GM12878 (cell line): ENCODE measurements at regions not wholly inside any gene's neighbourhood (a gene's known extent, or its start where the extent isn't known, plus 50 kb on each side); places are given as distances from the start of the nearest gene placed in this dataset.

ENCODE experiments used
- ATAC-seq: fragments of 200-7000 bp; cut with Tn5 transposase; 3 replicates; pipeline ENCODE4 v1.9.1; 2020; ENCODE audit warnings: mild to moderate bottlenecking, moderate library complexity
- BruUV-seq: library from RNA; stranded (reverse); fragments of 400-500 nt; replicated peaks from 2 replicates; lab custom pipeline; 2021; lab: Mats Ljungman, UMichigan
- CTCF ChIA-PET: fragments of 300-600 bp; sonication (Branson Sonifier 250); formaldehyde crosslinking; extraction: SDS; loops from one replicate; lab custom pipeline; 2021; ENCODE audit warnings: inconsistent platforms; lab: Yijun Ruan, JAX
- POLR2A ChIA-PET: fragments of 350-600 bp; formaldehyde crosslinking; extraction: SDS; loops from one replicate; lab custom pipeline; 2021; ENCODE audit warnings: inconsistent platforms; lab: Charles Lee
- RAD21 ChIA-PET: fragments of 300-600 bp; sonication (Branson Sonifier 250); formaldehyde crosslinking; loops from one replicate; lab custom pipeline; 2023; ENCODE audit warnings: antibody characterized with exemption; ENCODE audit not compliant: unreplicated experiment; lab: Charles Lee
- SMC1A ChIA-PET: fragments of 300-600 bp; sonication (Branson Sonifier 250); formaldehyde crosslinking; loops from one replicate; lab custom pipeline; 2023; ENCODE audit not compliant: unreplicated experiment, uncharacterized antibody; lab: Charles Lee
- DNase-seq: peaks from one replicate; pipeline ENCODE4 v3.0.0-alpha.2; 2011; ENCODE audit warnings: low read depth, low spot score
- FAIRE-seq: peaks from 3 replicates; lab custom pipeline; 2011; peaks lifted over from hg19 to GRCh38; lab: Jason Lieb, UNC
- H2AFZ ChIP-seq: 2 replicates; pipeline ENCODE4 v1.6.0; 2011; ENCODE audit warnings: low read depth, low read length, control low read depth; ENCODE audit not compliant: control insufficient read depth
- H3K27ac ChIP-seq: 2 replicates; pipeline ENCODE4 v1.5.1; 2011; ENCODE audit warnings: control low read depth; ENCODE audit not compliant: control insufficient read depth, insufficient read depth
- H3K27me3 ChIP-seq, 2 experiments: replicated peaks in 1 of 2; 2 replicates each; pipeline versions ENCODE4 v1.6.0 to v1.6.1; 2011; ENCODE audit warnings: low read length in 1 of 2; ENCODE audit not compliant: control insufficient read depth in 2 of 2, insufficient read depth in 2 of 2
- H3K36me3 ChIP-seq, 2 experiments: 2 replicates each; pipeline ENCODE4 v1.5.1; 2011; ENCODE audit warnings: low read length in 1 of 2; ENCODE audit not compliant: control insufficient read depth in 2 of 2, insufficient read depth in 2 of 2
- H3K4me1 ChIP-seq: 2 replicates; pipeline ENCODE4 v1.6.1; 2011; ENCODE audit warnings: mild to moderate bottlenecking, low read length, moderate library complexity, mixed read lengths; ENCODE audit not compliant: control insufficient read depth, insufficient read depth
- H3K4me2 ChIP-seq: 2 replicates; pipeline ENCODE4 v1.6.0; 2011; ENCODE audit warnings: control low read depth; ENCODE audit not compliant: control insufficient read depth, insufficient read depth
- H3K4me3 ChIP-seq: fragments of 200-600 bp; sonication (generic); 2 replicates; pipeline ENCODE4 v1.5.1; 2016
- H3K79me2 ChIP-seq: 2 replicates; pipeline ENCODE4 v1.6.0; 2011; ENCODE audit warnings: low read length; ENCODE audit not compliant: control insufficient read depth, insufficient read depth
- H3K9ac ChIP-seq: 2 replicates; pipeline ENCODE4 v1.8.0; 2011; ENCODE audit warnings: low read length, control low read depth, mixed read lengths; ENCODE audit not compliant: control insufficient read depth, insufficient read depth
- H3K9me3 ChIP-seq: replicated peaks from 3 replicates; pipeline ENCODE4 v1.5.1; 2011; ENCODE audit warnings: mild to moderate bottlenecking, low read length; ENCODE audit not compliant: control insufficient read depth, insufficient read depth
- H4K20me1 ChIP-seq: 2 replicates; pipeline ENCODE4 v1.6.0; 2011; ENCODE audit not compliant: control insufficient read depth, insufficient read depth
- CUX1 ChIP-seq: IDR thresholded peaks from 2 replicates; pipeline ENCODE4 v1.6.1; 2012; ENCODE audit warnings: improper control_type of control experiment, low read depth, low read length; ENCODE audit not compliant: insufficient replicate concordance
- EGR1 ChIP-seq, 2 experiments: IDR thresholded peaks; 1 replicate in 1 of 2; 2 replicates in 1 of 2; pipeline ENCODE4 v1.6.1; 2011 to 2012; ENCODE audit warnings: low read depth in 2 of 2, low read length in 2 of 2, borderline replicate concordance in 1 of 2, mild to moderate bottlenecking in 1 of 2, moderate library complexity in 1 of 2
- EP300 ChIP-seq, 2 experiments: fragments of 150-350 bp in 1 of 2; IDR thresholded peaks; 2 replicates each; pipeline ENCODE4 v1.6.1; 2011 to 2012; ENCODE audit warnings: low read depth in 2 of 2, low read length in 2 of 2, borderline replicate concordance in 1 of 2, improper control_type of control experiment in 1 of 2, inconsistent platforms in 1 of 2; ENCODE audit not compliant: control insufficient read depth in 1 of 2
- KDM1A ChIP-seq: fragments of 200-600 bp; sonication (generic); IDR thresholded peaks from 2 replicates; pipeline ENCODE4 v1.6.1; 2016; ENCODE audit warnings: borderline replicate concordance
- LARP7 ChIP-seq: fragments of 450-650 bp; IDR thresholded peaks from 2 replicates; pipeline ENCODE4 v1.6.1; 2017; ENCODE audit warnings: mild to moderate bottlenecking
- SKIL ChIP-seq: fragments of 450-650 bp; IDR thresholded peaks from 2 replicates; pipeline ENCODE4 v1.6.1; 2017; ENCODE audit warnings: mild to moderate bottlenecking, low read depth, inconsistent platforms; ENCODE audit not compliant: poor library complexity, severe bottlenecking
- TBL1XR1 ChIP-seq: IDR thresholded peaks from 2 replicates; pipeline ENCODE4 v1.6.1; 2012; ENCODE audit warnings: low read depth, low read length, improper control_type of control experiment
- TCF12 ChIP-seq: IDR thresholded peaks from 2 replicates; pipeline ENCODE4 v1.6.1; 2011; ENCODE audit warnings: low read depth, mild to moderate bottlenecking, low read length
- ZNF207 ChIP-seq: fragments of 450-650 bp; IDR thresholded peaks from 2 replicates; pipeline ENCODE4 v1.6.1; 2014; ENCODE audit warnings: antibody characterized with exemption, mild to moderate bottlenecking, borderline replicate concordance
- ZNF384 ChIP-seq: IDR thresholded peaks from 2 replicates; pipeline ENCODE4 v1.6.1; 2012; ENCODE audit warnings: low read depth, mild to moderate bottlenecking, low read length, improper control_type of control experiment, borderline replicate concordance
- ZZZ3 ChIP-seq: IDR thresholded peaks from 2 replicates; pipeline ENCODE4 v1.6.1; 2011; ENCODE audit warnings: low read depth; ENCODE audit not compliant: control insufficient read depth, insufficient read length
- WGBS: methylation state at CpG from one replicate; pipeline ENCODE4 v1.1.6; 2016; ENCODE audit warnings: low lambda C conversion rate; ENCODE audit not compliant: insufficient replicate concordance, insufficient coverage; ENCODE audit errors: missing lambda C conversion rate; 5-methylcytosine and 5-hydroxymethylcytosine counted together
- in situ Hi-C: fragments of 300-500 bp; cut with MboI; formaldehyde crosslinking; loops from 9 replicates; pipeline ENCODE4 v1.14.3; 2018; ENCODE audit warnings: mixed read lengths
- intact Hi-C: fragments of 100-400 bp; cut with micrococcal nuclease; formaldehyde crosslinking; loops from one replicate; pipeline ENCODE4 v1.14.2; 2022; ENCODE audit not compliant: unreplicated experiment

- TF ChIP-seq CUX1 (no peak), ZNF384 (no peak), TBL1XR1 (no peak), ZNF207 (no peak), KDM1A (no peak), TCF12 (no peak), ZZZ3 (no peak), EP300 (IDR thresholded peaks at IDR 0.05; ENCODE audit: borderline replicate concordance in 1 of 2, control insufficient read depth in 1 of 2, low read depth in 2 of 2, low read length in 2 of 2) (no peak)
- TF ChIP-seq, all 136 proteins: peak for 0
These were observed 163.5 kb upstream of the GYPA start (continued) for GRCh38 chr4:144304025-144304424.

- ATAC-seq (no peak), FAIRE-seq (no peak), DNase-seq (no peak)
- H3K4me1 ChIP-seq, result no peaks in the 10 kb centered on the region
- no peaks in the 10 kb centered on the region for H3K27me3 ChIP-seq
- H2AFZ ChIP-seq, result no peak overlapping the region
- no peaks in the 10 kb centered on the region; the same call in 2 of the 3 replicates for H3K9me3 ChIP-seq
- H3K36me3 ChIP-seq, result no peaks in the 10 kb centered on the region
- WGBS, result 22% methylated on average over 4 of the region's 4 CpGs
- no TSS peak for BruUV-seq
- in situ Hi-C loops (no loop called here), intact Hi-C loops (no loop called here)
- CTCF ChIA-PET, result no interaction called here
- no peaks in the 10 kb centered on the region for H3K79me2 ChIP-seq
- H3K4me2 ChIP-seq, result no peak overlapping the region
- TF ChIP-seq LARP7 (no peak), SKIL (no peak), EGR1 (IDR thresholded peaks at IDR 0.05; ENCODE audit: borderline replicate concordance in 1 of 2, low read depth in 2 of 2, low read length in 2 of 2) (no peak)
- H3K4me3 ChIP-seq, result no peak overlapping the region
- SMC1A ChIA-PET, result no interaction called here
- no peak overlapping the region for H3K9ac ChIP-seq
- RAD21 ChIA-PET, result no interaction called here
- POLR2A ChIA-PET, result no interaction called here
- no peaks in the 10 kb centered on the region for H4K20me1 ChIP-seq
- H3K27ac ChIP-seq, result no peak overlapping the region
These were observed 170.0 kb upstream of the GYPA start for GRCh38 chr4:144310535-144310934.
